Colonic mucosa (tissue), 4 donors: ENCODE measurements at regions not wholly inside any gene's neighbourhood (a gene's known extent, or its start where the extent isn't known, plus 50 kb on each side); places are given as distances from the start of the nearest gene placed in this dataset.
"Not testable (repeated sequence)": the region's sequence is repeated elsewhere in the genome, so short reads cannot be mapped to it uniquely, and the experiment has no call there.

Source experiments
- DNase-seq: peaks from one replicate; pipeline ENCODE4 v3.0.0-alpha.2; 2020
- H3K27ac ChIP-seq: fragments of 200-600 bp; one replicate; pipeline ENCODE4 v1.8.0; 2021
- H3K27me3 ChIP-seq: fragments of 200-600 bp; one replicate; pipeline ENCODE4 v1.8.0; 2021
- H3K36me3 ChIP-seq: fragments of 200-600 bp; one replicate; pipeline ENCODE4 v1.8.0; 2021
- H3K4me1 ChIP-seq: fragments of 200-600 bp; one replicate; pipeline ENCODE4 v1.8.0; 2021; ENCODE audit warnings: mild to moderate bottlenecking
- H3K4me3 ChIP-seq: fragments of 200-600 bp; one replicate; pipeline ENCODE4 v1.8.0; 2021
- H3K9ac ChIP-seq, 2 donors: one replicate each; pipeline ENCODE4 v1.7.0; 2013; ENCODE audit warnings: control low read depth in 2 of 2, low read depth in 2 of 2, low read length in 2 of 2
- H3K9me3 ChIP-seq: fragments of 200-600 bp; one replicate; pipeline ENCODE4 v1.8.0; 2021
- CTCF ChIP-seq: fragments of 200-600 bp; IDR thresholded peaks from one replicate; pipeline ENCODE4 v1.8.0; 2022; ENCODE audit warnings: antibody characterized with exemption, mild to moderate bottlenecking
- intact Hi-C: fragments of 100-400 bp; cut with DNase I; formaldehyde crosslinking; loops from one replicate; pipeline ENCODE4 v1.14.1; 2022
- donor health status: healthy.
- donor health status: DM: no; HTN: no; CAD: no.
- donor health status: DM: no; HTN: no; CAD: no.

GRCh38 chr17:20692706-20693105 lies 113.2 kb downstream of the CDRT15L2 start:
- H3K4me3 ChIP-seq, H3K9me3 ChIP-seq, H3K27ac ChIP-seq, intact Hi-C loops, H3K9ac ChIP-seq, H3K27me3 ChIP-seq, H3K36me3 ChIP-seq, H3K4me1 ChIP-seq, DNase-seq: not testable (repeated sequence)

GRCh38 chr17:20695871-20696270 lies 116.3 kb downstream of the CDRT15L2 start:
- H3K4me1 ChIP-seq, H3K27ac ChIP-seq, H3K9ac ChIP-seq, DNase-seq, H3K27me3 ChIP-seq, H3K9me3 ChIP-seq, H3K4me3 ChIP-seq, H3K36me3 ChIP-seq, intact Hi-C loops: not testable (repeated sequence)

- intact Hi-C loops, H3K4me1 ChIP-seq, H3K27me3 ChIP-seq, H3K9ac ChIP-seq, H3K36me3 ChIP-seq, H3K4me3 ChIP-seq, H3K27ac ChIP-seq, H3K9me3 ChIP-seq: not testable (repeated sequence)
- peak; percentile 32 for DNase-seq
Observed at GRCh38 chr17:20698463-20699206, 119.1 kb downstream of the CDRT15L2 start.

GRCh38 chr17:20700528-20700927 lies 121.0 kb downstream of the CDRT15L2 start:
- H3K36me3 ChIP-seq, H3K9ac ChIP-seq, DNase-seq, H3K27ac ChIP-seq, H3K9me3 ChIP-seq, H3K4me3 ChIP-seq, H3K27me3 ChIP-seq, intact Hi-C loops, H3K4me1 ChIP-seq: not testable (repeated sequence)

GRCh38 chr17:20701366-20701765 lies 121.8 kb downstream of the CDRT15L2 start:
- H3K4me3 ChIP-seq, H3K27ac ChIP-seq, intact Hi-C loops, H3K36me3 ChIP-seq, H3K4me1 ChIP-seq, DNase-seq, H3K9ac ChIP-seq, H3K27me3 ChIP-seq, H3K9me3 ChIP-seq: not testable (repeated sequence)

GRCh38 chr17:20702692-20703091 lies 123.2 kb downstream of the CDRT15L2 start:
- H3K9me3 ChIP-seq: no peaks in the 10 kb centered on the region
- intact Hi-C loops: no loop called here
- no peaks in the 10 kb centered on the region for H3K27me3 ChIP-seq
- H3K36me3 ChIP-seq: no peaks in the 10 kb centered on the region
- DNase-seq: no peak
- H3K9ac ChIP-seq: no peak overlapping the region
- no peak for TF ChIP-seq CTCF
- no peak overlapping the region for H3K27ac ChIP-seq
- H3K4me1 ChIP-seq: no peaks in the 10 kb centered on the region
- no peak overlapping the region for H3K4me3 ChIP-seq

GRCh38 chr17:20703781-20704180 lies 124.3 kb downstream of the CDRT15L2 start:
- H3K9me3 ChIP-seq: no peaks in the 10 kb centered on the region
- H3K9ac ChIP-seq: no peak overlapping the region
- H3K27ac ChIP-seq: no peak overlapping the region
- no peak for DNase-seq
- H3K36me3 ChIP-seq: no peaks in the 10 kb centered on the region
- TF ChIP-seq CTCF: no peak
- no peaks in the 10 kb centered on the region for H3K4me1 ChIP-seq
- intact Hi-C loops: no loop called here
- H3K27me3 ChIP-seq: no peaks in the 10 kb centered on the region
- no peak overlapping the region for H3K4me3 ChIP-seq

- H3K9ac ChIP-seq, H3K27me3 ChIP-seq, H3K36me3 ChIP-seq, H3K4me3 ChIP-seq, DNase-seq, H3K4me1 ChIP-seq, H3K27ac ChIP-seq, intact Hi-C loops, H3K9me3 ChIP-seq: not testable (repeated sequence)
Observed at GRCh38 chr17:20705186-20705585, 125.7 kb downstream of the CDRT15L2 start.
